Stimulated activated CD8-positive, alpha-beta memory T cell treated with anti-CD3 and anti-CD28 coated beads, Interleukin-2, amount 100 ng/mL, for 1 hour (primary cell): ENCODE measurements at regions not wholly inside any gene's neighbourhood (a gene's known extent, or its start where the extent isn't known, plus 50 kb on each side); places are given as distances from the start of the nearest gene placed in this dataset.
"Not testable (repeated sequence)": the region's sequence is repeated elsewhere in the genome, so short reads cannot be mapped to it uniquely, and the experiment has no call there.

Source experiments
- DNase-seq, 2 donors: peaks; one replicate each; pipeline ENCODE4 v3.0.0-alpha.2; 2020; ENCODE audit warnings: low read depth in 2 of 2

DNA sequence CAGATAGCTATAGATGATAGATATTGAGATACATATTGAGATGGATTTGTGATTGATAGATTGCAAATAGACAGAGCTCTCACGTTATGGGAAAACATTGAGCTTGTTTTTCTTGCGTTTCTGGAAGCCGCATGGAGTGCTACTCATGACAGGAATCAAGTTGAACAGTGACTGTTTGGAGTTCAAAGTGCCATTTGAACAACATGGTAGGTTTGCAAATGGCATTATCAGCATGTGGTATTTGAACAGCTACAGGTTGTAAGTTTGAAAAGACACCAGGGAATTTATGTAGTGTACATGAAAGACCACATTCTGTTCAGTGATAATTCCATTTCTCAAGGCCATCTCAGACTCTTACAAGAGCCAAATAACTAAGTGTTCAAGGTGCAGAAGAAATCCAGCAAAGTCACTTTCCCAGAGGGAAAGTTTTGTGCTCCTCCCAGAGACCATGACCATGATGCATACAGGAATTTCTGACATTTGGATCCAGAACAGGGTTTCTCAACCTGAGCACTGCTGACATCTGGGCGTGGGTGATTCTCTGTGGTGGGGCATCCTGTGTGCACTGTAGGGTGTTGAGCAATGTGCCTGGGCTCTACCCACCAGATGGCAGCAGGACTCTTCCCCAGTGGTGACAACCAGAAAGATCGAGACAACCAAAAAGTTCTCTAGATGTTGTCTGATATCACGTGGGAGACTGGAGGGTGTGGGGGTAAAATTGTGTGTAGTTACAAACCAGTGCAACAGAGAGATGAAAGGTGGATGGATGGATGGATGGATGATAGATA is 399.1 kb upstream of the AMELY start:
- DNase-seq, result peak in 1 of 2 donors; percentile 37

DNA sequence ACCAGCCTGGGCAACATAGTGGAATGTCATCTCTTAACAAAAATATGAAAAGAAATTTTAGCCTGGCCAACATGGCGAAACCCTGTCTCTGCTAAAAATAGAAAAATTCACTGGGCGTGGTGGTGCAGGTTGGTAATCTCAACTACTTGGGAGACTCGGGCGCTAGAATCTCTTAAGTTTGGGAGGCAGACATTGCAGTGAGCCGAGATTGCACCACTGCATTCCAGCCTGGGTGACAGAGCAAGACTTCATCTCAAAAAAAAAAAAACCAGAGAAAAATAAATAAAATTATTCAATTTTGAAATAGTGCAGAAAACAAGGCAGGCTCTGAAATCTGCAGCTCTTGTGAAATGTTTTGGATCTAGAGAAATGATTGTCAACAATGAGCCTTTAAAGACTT is 397.3 kb upstream of the AMELY start:
- DNase-seq, result no peak

DNA sequence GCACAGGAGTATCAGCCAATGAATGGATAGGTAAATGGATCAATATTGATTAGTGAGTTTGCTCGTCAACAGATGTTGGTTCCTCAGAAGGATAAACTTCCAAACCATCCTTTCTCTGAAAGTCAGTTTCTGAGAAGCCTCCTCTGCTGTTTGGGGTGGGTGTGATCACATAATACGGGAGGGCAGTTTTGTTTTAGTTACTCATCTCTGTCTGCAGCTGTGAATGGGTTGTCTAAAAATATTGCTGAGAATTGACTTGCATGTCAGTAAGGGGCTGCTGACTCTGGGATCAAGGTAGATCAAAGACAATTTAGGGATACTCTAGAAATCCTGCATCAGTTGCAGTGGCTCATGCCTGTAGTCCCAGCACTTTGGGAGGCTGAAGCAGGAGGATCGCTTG is 390.8 kb upstream of the AMELY start:
- DNase-seq, result no peak

DNA sequence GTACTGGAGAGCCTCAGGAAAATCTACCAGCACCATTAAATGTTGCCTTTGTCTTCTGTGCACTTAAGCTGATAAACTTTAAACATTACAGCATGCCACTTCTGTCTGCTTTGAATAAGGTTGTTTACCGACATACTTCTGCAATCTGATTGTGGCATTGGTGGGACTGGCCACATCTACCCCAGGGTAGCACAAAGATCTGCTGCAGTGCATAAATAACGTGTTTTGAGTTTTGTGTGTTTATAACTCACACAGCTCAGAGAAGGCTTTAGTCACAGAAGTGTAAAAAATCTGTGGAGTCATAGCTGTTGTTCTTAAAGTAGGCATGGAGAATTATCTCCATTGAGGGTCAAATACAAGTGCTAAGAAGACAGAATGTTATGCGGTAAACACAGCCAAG is 388.4 kb upstream of the AMELY start:
- DNase-seq, result no peak

DNA sequence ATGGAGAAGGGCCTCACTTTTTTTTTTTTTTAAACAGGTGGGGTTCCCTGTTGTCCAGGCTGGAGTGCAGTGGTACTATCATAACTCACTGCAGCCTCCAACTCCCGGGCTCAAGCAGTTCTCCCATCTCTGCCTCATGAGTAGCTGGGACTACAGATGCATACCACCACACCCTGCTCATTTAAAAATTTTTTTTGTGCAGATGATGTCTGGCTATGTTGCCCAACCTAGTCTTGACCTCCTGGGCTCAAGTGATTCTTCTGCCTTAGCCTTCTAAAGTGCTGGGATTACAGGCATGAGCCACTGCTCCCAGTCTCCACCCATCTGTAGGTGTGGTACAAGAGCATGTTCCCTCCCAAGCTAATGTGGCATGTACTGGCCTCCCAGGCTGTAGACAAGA is 380.6 kb upstream of the AMELY start:
- DNase-seq, result no peak

DNA sequence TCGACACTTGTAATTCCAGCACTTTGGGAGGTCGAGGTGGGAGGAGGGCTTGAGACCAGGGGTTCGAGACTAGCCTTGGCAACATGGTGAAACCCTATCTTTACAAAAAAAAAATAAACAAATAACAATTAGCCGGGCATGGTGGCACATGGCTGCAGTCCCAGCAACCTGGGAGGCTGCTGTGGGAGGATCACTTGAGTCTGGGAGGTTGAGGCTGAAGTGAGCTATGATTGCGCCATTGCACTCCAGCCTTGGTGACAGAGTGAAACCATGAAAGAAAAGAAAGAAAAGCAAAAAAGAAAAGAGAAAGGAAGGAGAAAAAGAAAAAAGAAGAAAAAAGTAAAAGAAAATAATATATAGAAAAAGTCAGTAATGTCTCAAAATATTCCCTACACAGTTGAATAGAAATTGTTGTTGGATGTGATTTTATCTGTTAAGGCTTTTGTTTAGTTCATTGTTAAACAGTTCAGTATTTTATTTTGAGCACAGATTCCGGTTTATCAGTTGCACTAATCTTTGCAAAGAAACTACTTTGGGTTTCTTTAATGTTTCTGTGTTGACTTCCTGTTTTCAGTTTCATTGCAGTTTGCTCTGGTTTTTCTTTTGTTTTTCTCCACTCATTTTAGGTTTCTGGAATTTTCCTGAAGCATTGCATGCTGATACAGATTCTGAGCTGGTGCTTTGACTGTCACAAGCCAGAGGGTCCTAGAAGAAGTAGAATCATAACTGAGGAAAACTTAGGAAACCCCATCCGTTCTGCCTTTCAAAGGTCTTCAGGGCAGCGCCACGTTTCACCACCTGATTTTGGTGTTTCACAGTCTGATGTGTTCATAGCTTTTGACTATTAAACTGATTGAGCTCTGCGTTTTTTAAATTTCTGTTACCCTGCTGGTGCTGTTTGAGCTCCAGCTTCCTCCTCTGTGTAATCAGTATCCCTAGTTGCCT is 378.6 kb upstream of the AMELY start:
- DNase-seq, result no peak

DNA sequence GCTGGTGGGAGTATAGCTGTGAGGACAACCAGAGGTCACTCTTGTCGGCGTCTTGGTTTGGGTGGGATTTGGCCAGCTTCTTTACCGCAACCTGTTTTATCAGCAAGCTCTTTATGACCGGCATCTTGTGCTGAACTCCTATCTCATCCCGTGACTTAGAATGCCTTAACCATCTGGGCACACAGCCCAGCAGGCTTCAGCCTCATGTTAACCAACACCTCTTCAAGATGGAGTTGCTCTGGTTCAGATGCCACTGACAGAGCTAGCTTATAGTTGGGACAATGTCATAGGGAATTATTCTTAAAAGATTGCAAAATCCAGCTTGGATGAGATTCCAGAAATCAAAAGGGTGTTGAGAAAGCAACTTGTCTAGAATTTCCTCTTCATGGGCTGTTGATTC is 377.1 kb upstream of the AMELY start:
- no peak for DNase-seq

DNA sequence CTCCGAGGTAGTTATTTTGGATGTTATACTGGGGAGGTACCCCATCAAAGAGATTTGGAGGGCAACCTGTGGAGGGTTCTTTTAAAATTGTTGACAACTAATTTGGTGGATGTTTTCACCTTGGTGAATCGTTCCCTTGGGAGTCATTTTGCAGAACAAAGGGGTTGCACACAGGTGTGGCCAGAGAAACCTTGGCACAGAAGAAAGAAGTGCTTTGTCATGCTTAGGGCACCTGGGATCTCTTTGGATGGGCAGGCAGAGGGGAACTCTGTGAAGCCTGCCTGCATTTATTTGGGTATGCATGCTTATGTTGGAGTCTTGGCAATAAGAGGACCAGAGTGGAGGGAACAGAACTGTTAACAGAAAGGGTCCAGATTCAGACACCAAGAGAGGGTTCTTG is 376.4 kb upstream of the AMELY start:
- DNase-seq, result not testable (repeated sequence)

DNA sequence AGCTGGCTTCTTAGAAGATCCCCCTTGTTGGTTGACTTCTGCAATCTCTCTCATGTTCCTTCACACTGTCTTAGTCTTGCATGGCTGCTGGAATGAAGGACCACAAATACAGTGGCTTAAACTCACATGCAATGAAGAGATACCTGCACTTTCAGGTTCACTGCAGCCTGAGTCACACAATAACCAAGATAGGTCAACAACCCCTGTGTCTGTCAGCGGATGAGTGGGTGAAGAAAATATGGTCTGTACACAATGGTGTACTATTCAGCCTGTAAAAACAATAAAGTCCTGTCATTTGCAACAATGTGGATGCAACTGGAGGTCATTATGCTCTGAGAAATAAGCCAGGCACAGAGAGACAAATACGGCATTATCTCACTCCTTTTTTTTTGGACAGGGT is 373.8 kb upstream of the AMELY start:
- no peak for DNase-seq

DNA sequence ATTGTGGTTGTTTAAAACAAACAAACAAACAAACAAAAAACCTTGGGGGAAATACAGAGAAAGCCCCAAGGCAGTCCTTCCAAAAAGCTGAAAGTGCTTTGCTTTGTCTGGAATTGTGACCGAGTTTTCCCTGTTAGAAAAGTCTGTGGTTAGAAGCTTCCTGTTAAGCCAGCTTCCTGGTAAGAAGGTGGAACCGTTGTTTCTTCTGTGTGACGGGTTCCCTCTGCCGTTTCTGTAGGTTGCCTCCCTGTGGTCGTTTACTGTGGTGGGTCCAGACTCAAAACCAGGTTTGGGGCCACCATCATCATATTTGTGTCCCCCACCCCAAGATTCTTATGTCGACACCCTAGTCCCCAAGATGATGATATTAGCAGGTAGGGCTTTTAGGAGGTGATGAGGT is 371.4 kb upstream of the AMELY start:
- DNase-seq, result no peak

DNA sequence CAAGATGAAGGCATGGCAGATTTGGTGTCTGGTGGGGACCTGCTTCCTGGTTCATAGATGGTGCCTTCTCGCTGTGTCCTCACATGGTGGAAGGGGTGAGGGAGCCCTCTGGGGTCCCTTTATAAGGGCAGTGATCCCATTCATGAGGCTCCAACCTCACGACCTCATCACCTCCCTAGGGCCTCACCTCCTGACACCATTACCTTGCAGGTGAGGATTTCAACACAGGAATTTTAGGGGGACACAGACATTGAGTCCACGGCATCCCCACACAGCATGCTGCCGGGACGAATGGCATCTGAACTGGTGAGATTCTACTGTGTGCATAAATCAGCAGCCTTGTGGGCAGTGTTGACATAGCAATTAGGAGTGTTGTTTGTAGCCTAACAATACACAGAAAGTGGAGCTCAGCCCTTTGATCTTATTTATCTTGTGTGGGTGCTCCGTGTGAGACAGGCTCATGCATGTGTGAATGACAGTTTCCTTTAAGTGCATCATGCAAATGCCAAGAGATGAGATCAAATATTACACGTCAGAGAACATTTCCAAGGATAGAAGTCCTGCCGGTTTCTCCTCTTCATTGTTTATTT is 368.7 kb upstream of the AMELY start:
- not testable (repeated sequence) for DNase-seq

DNA sequence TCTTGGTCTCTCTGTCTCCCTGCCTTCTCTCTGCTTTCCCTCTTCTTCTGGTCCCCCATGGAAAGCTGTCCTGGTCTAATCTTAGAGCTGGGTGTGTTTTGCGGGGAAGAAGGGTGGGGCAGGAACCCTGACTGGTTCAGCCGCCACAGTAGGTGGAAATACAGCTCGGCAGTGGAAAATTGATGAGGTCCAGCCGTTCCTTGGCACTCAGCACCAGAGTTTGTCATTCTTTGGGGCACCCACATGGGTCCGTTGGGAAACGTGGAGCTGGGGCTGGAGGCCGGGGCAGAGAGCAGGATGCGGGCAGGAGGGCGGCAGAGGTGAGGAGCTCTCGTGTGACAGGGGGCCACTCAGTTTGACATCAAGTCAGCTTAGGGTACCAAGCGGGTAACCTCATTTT is 364.2 kb upstream of the AMELY start:
- no peak for DNase-seq

DNA sequence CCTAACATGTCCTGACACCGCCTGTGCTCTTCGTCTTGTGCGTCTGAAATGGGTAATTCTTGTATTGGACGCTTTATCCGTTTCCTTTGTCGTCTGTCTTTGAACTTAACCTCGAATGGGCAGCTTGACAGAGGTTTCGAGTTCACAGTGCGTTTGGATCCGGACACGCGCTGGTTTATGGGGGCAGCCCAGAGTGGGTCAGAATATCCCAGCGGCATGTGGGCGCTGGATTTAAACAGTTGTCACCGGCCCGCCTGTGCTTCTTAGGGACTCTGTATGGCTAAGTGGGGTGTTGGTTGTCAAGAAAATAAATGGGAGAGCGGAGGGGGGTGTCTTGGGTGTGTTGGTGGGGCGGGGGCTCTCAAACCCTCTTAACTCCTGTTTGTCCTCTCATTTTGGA is 363.5 kb upstream of the AMELY start:
- no peak for DNase-seq

DNA sequence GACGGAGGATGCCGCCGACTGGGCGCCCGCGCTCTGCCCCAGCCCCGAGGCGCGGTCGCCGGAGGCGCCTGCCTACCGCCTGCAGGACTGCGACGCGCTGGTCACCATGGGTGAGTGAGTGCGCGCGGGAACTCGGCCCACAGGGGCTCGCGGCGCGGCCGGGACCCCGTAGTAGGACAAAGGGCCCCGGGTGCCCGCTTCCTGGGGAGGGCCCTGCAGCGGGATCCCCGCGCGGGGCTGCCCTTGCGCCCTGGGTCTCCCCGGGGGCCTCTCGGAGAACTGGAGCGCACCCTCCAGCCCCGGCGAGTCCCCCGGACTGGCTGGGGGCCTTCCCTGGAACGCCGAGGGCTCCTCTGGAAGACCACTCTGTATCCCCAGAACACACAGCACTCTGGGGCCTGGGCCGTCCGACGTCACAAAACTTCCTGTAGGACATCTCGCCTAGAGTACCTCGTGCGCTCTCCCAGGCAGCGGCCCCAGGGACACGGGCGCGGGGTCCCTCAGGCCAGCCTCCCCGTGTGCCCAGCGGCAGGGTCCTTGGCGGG is 362.9 kb upstream of the AMELY start:
- no peak for DNase-seq

DNA sequence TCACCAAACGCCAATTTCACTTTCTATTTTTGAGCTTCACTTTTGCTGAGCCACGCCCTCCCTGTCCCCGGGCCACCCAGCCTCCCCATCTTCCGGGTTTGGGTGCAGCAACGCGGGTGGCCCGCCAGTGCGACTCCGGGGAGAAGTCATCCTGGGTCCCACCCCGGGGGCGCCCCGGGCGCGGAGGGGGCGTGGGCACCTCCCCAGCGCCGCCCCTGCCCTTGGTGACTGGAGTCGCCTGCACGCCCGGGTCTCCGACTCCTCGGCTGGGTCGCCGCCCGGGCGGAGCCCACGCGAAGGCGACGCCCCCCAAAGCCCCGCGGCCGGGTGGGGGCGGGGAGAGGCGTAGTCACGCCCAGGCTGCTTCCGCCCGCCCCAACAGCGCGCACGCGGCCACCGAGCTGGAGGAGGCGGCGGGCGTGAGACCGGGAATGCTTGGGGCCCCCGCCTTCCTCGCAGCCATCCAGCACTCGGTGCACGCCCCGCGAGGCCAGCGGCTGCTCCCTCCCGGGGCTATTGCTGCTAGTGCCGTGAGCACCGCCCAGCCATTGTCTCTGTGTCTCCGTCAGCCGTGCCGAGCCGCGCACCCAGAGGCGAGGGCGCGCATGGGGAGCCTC is 362.1 kb upstream of the AMELY start:
- DNase-seq, result peak in 1 of 2 donors; percentile 81

DNA sequence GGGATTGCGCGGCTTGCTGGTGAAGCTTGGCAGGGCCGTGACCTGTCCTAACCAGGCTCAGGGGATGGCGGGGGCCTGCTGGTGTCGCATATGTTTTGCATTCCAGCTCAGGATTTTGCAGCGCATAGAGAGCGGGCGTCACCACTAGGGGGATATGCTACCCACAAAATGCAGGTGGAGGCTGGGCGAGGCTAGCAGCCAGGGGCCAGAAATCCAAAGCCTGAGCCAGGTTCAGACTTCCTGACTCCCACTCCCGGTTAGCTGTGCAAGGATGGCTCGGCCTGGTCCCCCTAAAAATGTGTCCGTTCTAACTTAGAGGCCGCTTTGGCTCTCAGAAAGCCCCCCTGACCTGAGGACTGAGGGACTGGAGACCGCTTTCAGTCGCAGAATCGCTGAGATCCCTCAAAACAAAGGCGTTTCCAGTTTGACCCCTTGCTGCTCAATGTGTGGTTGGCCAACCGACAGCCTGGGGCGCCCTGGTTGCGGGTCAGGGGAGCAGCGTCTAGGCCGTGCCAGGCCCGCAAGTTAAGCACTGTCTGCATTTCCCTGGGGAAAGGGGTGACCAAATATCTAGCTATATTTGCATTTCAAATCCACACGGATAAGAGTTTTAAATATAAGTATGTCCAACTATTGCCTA is 361.1 kb upstream of the AMELY start:
- DNase-seq, result peak in 1 of 2 donors; percentile 35

DNA sequence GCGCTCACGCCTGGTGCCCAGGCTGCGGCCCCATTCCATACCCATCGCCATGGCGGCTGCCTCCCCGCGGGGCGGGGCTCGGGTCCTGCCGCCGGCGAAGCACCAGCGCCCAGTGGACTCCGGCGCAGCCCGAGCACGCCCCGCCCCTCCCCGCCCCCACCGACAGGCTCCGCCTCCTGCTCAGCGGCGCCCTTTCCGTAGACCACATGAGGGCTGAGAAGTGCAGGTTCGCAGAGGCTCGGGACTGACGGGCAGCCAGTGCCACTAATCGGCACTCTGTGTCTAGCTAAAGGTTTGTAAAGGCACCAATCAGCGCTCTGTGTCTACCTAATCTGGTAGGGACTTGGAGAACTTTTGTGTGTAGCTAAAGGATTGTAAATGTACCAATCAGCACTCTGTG is 352.2 kb upstream of the AMELY start:
- no peak for DNase-seq

DNA sequence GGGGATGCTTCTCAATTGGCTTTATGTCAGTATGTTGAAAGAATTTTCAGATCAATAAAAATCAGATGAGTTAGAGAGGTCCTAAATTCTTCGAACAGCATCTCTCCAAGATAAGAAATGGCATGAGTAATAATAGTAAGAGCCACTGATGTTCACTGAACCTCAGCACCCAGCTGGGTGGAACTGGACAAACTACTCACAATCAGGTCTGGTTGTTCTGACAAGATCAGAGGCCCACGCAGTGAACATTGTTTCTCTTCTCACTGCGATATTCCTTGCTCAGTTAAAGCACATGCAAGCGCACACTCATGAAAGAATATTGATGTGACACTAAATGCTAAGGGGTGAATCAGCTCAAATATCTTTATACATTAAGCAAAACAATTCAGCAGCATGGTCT is 351.0 kb upstream of the AMELY start:
- no peak for DNase-seq

DNA sequence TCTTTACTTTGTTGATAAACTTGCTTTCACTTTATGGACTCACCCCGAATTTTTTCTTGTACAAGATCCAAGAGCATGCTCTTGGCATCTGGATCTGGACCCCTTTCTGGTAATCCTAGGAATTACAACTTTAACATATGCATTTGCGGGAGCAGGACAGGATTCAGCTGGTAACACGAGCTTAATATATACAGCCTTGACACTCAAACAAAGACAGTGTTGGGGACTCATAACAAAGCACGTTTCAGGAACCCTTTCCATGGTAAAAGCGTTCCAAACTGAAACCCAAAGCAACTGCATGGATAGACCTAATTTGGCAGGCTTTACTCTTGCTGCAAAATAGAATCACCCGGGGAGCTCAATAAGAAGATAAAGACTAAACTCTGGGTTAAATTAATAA is 349.7 kb upstream of the AMELY start:
- DNase-seq, result no peak

DNA sequence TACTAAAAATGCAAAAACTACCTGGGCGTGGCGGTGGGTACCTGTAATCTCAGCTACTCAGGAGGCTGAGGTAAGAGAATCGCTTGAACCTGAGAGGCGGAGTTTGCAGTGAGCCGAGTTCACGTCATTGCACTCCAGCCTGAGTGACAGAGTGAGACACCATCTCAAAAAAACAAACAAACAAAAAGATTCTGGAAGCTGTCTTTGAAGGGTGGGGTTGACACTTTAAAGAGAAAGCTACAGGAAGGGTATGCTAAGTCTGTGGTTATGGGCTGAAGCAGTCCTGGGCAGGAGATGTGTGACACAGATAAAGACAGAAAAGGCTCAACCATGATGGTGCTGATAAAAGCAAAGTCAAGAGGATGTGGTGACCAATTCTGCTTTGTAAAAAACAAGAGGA is 328.5 kb upstream of the AMELY start:
- peak in 1 of 2 donors; percentile 9 for DNase-seq

DNA sequence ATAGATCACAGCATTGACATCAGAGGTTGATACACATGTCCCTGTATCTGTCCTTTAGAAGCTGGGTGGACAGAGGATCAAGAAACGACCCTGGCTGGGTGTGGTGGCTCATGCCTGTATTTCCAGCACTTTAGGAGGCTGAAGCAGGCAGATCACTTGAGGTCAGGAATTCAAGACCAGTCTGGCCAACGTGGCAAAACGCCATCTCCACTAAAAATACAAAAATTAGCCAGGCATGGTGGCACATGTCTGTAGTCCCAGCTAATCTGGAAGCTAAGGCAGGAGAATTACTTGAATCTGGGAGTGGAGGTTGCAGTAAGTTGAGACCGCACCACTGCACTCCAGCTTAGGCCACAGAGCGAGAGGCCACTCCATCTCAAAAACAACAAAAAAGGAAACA is 300.4 kb upstream of the AMELY start:
- no peak for DNase-seq
